ENCODE measurements at regions not wholly inside any gene's neighbourhood (a gene's known extent, or its start where the extent isn't known, plus 50 kb on each side); places are given as distances from the start of the nearest gene placed in this dataset.

DNA sequence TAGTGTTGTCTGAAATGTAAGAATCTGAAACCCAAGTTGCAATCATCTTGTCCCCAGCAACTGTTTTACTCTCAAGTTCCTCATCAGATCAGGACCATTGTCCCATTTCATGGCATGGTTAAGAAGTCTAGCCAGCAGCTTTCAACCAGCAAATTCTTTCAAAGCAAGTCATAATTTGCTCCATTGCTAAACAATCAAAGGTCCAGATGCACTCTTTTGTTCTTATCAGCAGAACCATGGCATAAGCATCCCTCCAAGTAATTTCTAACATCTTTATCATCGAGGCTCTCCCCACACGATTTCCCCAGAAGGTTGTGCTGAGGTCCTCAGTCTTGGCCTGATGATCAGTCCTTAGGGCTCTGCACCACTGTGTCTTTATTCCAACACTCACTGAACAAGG lies 67.5 kb upstream of the APCDD1 start:
- TF ChIP-seq CTCF (IDR thresholded peaks at IDR 0.05; ENCODE audit: low read depth, low read length, poor library complexity, severe bottlenecking) (no peak), EZH2phosphoT487 (IDR thresholded peaks at IDR 0.05; ENCODE audit: borderline replicate concordance, low read length) (no peak)
